ENCODE measurements at regions not wholly inside any gene's neighbourhood (a gene's known extent, or its start where the extent isn't known, plus 50 kb on each side); places are given as distances from the start of the nearest gene placed in this dataset.

DNA sequence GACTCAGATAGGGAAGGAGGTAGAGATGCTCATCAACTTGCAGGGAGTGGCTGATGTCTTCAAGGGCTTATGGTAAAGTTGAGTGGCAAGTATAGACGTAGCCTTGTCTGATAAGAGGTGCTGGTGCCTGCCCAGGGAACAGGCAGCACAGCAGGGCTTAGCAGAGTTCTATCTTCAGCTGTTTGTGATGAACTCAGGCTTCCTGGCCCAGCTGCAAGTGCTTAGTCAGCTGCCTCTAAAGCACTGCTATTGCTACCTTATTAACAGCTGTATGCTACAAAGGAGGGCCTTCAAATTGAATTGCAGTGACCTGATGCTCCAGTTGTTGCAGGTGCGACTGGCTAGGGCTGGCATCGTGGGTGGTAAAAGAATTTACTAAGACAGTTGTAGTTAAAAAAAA, 82.1 kb downstream of the TSN start:
- TF ChIP-seq EZH2 (IDR thresholded peaks at IDR 0.05; ENCODE audit: insufficient read depth, poor library complexity, severe bottlenecking), result no peak
- TF ChIP-seq EZH2phosphoT487 (IDR thresholded peaks at IDR 0.05; ENCODE audit: insufficient read depth, low read depth), result no peak
